HG03159 (cell line): ENCODE measurements at regions not wholly inside any gene's neighbourhood (a gene's known extent, or its start where the extent isn't known, plus 50 kb on each side); places are given as distances from the start of the nearest gene placed in this dataset.
"Not testable (repeated sequence)": the region's sequence is repeated elsewhere in the genome, so short reads cannot be mapped to it uniquely, and the experiment has no call there.

Experiments used
- ATAC-seq: cut with Tn5 transposase; IDR thresholded peaks from one replicate; pipeline ENCODE4 v1.9.1; 2021; ENCODE audit warnings: mild to moderate bottlenecking, moderate library complexity; ENCODE audit not compliant: unreplicated experiment

DNA sequence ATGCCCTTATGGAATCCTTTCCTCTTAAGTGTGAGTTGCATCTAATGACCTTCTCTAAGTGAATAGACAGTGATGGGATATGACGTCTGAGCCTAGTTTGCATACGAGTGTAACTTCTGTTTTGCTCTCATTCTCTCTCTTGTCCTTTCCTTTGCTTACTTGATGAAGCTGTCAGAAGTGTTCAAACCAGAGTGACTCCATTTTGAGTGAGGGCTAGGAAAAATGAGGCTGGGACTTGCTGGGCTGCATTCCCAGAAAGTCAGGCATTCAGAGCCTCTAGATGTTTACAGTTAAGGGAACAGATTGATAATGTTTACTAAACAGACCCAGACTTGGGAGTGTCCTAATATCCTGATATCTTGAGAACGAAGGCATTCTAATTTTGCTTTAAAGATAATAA lies 311.2 kb upstream of the SOX4 start:
- not testable (repeated sequence) for ATAC-seq

DNA sequence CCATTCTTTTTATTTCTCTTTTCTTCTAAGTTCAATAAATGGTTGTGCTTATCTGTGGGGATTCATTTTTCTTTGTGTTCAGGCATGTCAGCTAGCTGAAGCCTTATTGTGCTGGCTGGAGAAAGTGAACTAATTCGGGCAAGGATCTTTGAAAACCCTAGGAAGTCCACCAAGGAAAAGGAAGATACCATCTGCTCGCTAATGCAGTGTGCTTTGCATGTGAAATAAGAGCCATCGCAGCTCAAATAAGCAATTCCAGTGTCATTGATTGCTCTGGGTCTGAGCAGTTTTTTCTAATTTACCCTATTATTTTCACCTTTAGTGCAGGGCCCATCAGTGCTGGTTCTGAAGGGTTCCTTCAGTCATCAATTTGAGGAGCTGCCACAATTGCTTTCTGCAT lies 309.4 kb upstream of the SOX4 start:
- no peak for ATAC-seq

DNA sequence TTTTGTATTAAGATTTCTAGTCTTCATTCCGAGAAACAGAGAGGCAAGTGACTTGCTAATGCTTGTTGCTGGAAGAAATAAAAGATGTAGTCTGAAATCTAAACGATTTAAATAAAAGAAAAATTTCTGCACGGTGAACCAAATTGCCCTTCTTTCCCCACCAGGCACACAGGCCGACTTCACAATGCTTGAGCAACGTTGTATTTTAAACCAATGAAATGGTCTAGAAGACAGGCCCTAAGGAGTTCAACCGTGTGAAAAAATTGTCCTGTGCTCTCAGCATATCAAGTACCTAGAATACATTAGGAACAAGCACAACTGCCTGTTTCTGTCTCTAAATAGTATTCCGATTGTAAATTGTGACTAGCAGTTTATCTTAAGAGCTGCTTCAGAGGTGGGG lies 308.8 kb upstream of the SOX4 start:
- no peak for ATAC-seq

DNA sequence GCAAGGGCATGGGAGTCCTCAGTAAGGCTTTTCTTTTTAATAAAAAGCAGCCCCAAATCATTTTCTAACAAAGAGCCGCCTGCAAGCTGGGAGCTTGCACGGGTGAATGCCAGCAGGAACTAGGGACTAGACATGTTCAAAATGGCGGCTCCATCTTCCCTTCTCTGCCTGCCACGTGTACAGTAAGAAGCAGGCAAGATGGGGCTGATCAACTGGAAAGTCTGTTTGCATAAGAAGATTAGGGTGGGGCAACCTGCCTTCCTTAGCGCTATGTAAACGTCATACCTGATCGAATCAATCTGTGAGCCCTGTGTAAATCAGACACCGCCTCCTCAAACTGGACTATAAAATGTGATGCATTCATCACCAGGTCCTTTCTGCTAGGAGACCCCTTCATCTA lies 299.4 kb upstream of the SOX4 start:
- no peak for ATAC-seq

GRCh38 chr6:21295506-21296240 lies 297.9 kb upstream of the SOX4 start:
- ATAC-seq = no peak

- no peak for ATAC-seq
These were observed 295.9 kb upstream of the SOX4 start for GRCh38 chr6:21297665-21298064.

DNA sequence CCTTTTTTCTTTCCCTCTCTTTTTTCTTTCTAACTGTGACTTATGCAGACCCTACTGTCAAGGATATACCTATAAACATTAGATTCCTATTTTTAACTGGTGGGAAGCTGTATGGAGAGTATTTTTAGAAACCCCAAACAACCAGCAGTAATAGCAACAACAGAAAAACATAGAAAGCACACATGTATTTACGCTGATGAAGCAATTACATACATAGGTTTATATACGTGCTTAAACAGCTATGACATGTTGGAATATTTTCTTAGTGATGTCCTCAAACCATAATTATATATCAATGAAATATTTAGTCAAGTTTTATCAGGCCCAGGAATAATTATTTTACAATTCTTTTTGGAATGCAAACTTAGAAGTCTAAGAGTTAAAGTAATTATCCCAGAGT lies 294.3 kb upstream of the SOX4 start:
- no peak for ATAC-seq

- ATAC-seq = no peak
These were observed 293.1 kb upstream of the SOX4 start for GRCh38 chr6:21300439-21300838.

GRCh38 chr6:21305893-21306332 lies 287.6 kb upstream of the SOX4 start:
- ATAC-seq = no peak

- no peak for ATAC-seq
These were observed 287.0 kb upstream of the SOX4 start for GRCh38 chr6:21306546-21306945.

GRCh38 chr6:21309807-21310221 lies 283.7 kb upstream of the SOX4 start:
- ATAC-seq = no peak

- no peak for ATAC-seq
These were observed 282.9 kb upstream of the SOX4 start for GRCh38 chr6:21310568-21311140.

DNA sequence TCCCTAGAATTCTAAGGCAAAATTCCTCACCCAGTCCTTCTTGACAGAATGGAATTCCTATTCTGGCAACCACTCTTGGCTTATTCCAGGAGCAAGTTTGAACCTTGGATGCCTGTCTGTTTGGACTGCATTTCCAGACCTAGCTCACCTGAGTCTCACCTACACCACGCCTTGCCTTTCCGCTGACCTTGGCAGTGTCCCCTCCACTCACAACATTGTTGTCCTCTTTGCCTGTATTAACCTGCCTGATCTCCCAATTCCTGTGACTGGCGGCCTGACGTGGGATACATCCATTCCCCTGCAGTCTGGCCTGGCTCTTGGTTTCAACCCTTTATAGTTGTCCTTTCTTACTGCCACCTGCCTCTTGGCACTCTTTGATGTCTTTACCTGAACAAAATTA lies 281.4 kb upstream of the SOX4 start:
- ATAC-seq = no peak

- no peak for ATAC-seq
These were observed 275.9 kb upstream of the SOX4 start for GRCh38 chr6:21317642-21318041.

DNA sequence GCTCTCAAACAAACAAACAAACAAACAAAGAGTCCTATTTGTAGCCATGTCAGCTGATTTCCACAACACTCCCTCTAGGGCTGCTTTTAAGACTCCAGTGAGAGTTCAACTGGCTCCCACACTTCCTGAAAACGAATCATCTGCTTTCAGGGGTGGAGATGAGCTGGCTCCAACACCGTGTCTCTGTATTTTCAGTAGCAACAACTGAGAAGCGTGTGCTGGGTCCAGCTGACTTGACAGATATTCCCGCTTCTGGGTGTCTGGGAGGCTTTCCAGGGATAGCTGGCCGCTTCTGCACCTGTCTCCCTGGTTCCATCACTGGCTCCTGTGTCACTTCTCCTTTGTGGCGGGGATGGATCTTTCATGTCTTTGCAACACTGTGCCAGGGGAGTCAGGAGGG lies 272.5 kb upstream of the SOX4 start:
- ATAC-seq = no peak

GRCh38 chr6:21321531-21321930 lies 272.0 kb upstream of the SOX4 start:
- ATAC-seq = no peak

- ATAC-seq = no peak
These were observed 270.0 kb upstream of the SOX4 start for GRCh38 chr6:21323577-21323976.

DNA sequence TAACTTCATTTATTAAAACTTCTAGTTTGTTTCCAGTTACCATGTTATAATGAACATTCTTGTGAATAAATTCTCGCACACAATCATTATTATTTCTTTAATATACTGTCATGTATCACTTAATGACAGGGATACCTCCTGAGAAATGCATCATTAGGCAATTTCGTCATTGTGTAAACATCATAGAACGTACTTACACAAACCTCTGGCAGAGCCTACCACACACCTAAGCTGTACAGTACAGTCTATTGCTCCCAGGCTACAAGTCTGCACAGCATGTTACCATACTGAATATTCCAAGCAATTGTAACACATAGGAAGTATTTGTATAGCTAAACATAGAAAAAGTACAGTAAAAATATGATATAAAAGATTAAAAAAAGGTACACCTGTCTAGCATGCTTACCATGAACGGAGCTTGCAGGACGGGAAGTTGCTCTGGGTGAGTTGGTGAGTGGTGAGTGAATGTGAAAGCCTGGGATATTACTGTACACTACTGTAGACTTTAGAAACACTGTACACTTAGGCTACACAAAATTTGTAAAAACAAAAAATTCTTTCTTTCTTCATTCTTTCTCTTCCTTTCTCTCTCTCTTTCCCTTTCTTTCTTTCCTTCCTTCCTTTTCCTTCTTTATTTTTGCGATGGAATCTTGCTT lies 268.2 kb upstream of the SOX4 start:
- ATAC-seq = no peak

DNA sequence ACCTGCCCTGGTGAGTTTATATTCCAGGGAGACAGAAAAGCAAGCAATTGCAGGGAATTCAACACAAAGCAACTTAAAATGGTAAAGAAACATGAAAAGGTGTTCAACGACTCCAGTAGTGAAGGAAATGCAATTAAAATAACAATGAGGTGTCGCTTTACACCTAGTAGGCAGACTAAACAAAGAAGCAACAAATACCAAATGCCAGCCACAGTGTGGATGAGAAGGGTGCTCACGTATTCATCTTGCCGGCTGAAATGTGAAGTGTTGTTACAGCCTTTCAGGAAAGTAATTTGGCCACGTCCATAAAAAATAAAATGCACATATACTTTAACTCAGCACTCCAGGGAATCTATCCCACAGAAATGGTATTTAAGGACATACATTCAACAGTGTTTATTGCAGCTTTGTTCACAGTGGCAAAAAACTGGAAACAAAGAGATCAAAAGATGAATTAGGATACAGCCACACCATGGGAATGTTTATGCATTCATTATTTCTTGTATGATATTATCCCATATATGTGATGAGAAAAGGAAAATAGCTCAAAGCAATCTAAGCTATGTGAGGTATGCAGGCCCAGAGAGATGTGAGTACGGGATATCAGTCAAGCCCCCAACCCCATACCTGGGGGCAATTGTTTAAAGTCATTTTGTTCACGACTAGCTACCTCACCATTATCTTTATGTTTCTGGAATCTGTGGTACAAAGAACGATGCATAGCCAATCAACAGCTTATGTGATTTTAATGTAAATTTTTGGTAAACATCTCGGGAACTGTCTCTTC lies 266.0 kb upstream of the SOX4 start:
- ATAC-seq = no peak

- no peak for ATAC-seq
These were observed 262.3 kb upstream of the SOX4 start for GRCh38 chr6:21331235-21331634.

GRCh38 chr6:21332077-21332476 lies 261.5 kb upstream of the SOX4 start:
- ATAC-seq = no peak

GRCh38 chr6:21332660-21333059 lies 260.9 kb upstream of the SOX4 start:
- ATAC-seq = no peak
